ENCODE measurements at regions not wholly inside any gene's neighbourhood (a gene's known extent, or its start where the extent isn't known, plus 50 kb on each side); places are given as distances from the start of the nearest gene placed in this dataset.

DNA sequence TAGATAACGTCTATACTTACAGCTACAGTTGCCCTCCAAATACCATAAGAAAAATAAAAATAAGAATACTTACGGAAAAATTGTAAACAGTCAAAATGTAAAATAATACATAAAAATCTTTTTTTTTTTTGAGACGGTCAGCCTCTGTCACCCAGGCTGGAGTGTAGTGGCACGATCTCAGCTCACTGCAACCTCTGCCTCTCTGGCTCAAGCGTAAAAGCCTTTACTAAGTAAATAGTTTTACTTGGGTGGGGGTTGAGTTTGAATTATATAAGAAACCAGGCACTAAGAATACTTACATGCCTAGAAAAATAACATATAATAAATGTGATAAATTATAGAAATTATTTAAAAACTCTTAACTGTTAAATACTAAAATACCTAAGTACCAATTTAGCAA is 1413.0 kb upstream of the PRR20A start:
- H3K27ac ChIP-seq (ENCODE audit: insufficient read depth, low read length) = no peak overlapping the region
- H3K9me3 ChIP-seq (ENCODE audit: control insufficient read depth, insufficient read depth, low read depth, low read length) = no peaks in the 10 kb centered on the region

GRCh38 chr13:55728247-55728646 is 1412.5 kb upstream of the PRR20A start:
- Histone ChIP-seq H3K9ac (ENCODE audit: insufficient read depth, low read length) (no peak overlapping the region), H3K27ac (ENCODE audit: insufficient read depth, low read length) (no peak overlapping the region), H3K4me2 (ENCODE audit: extremely low read depth, insufficient read depth, low read length) (no peak overlapping the region), H3K79me2 (ENCODE audit: control insufficient read depth, insufficient read depth, low read length) (no peaks in the 10 kb centered on the region), H4K20me1 (ENCODE audit: control insufficient read depth, extremely low read depth, insufficient read depth, low read length) (no peaks in the 10 kb centered on the region), H3K36me3 (ENCODE audit: control insufficient read depth, insufficient read depth, low read length) (no peaks in the 10 kb centered on the region), H2AFZ (ENCODE audit: low read length) (no peak overlapping the region), H3K27me3 (ENCODE audit: control insufficient read depth, insufficient read depth, low read length) (no peaks in the 10 kb centered on the region), H3K4me1 (ENCODE audit: control insufficient read depth, extremely low read depth, insufficient read depth, low read length) (no peaks in the 10 kb centered on the region), H3K4me3 (replicated peaks in 1 of 4; ENCODE audit: control extremely low read depth in 1 of 4, insufficient read depth in 1 of 4, low read depth in 3 of 4, low read length in 4 of 4) (no peak overlapping the region), H3K9me3 (ENCODE audit: control insufficient read depth, insufficient read depth, low read depth, low read length) (no peaks in the 10 kb centered on the region)
- DNase-seq (ENCODE audit: low read depth in 2 of 2) = no peak
- TF ChIP-seq, protein P1, sequence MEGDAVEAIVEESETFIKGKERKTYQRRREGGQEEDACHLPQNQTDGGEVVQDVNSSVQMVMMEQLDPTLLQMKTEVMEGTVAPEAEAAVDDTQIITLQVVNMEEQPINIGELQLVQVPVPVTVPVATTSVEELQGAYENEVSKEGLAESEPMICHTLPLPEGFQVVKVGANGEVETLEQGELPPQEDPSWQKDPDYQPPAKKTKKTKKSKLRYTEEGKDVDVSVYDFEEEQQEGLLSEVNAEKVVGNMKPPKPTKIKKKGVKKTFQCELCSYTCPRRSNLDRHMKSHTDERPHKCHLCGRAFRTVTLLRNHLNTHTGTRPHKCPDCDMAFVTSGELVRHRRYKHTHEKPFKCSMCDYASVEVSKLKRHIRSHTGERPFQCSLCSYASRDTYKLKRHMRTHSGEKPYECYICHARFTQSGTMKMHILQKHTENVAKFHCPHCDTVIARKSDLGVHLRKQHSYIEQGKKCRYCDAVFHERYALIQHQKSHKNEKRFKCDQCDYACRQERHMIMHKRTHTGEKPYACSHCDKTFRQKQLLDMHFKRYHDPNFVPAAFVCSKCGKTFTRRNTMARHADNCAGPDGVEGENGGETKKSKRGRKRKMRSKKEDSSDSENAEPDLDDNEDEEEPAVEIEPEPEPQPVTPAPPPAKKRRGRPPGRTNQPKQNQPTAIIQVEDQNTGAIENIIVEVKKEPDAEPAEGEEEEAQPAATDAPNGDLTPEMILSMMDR (conservative IDR thresholded peaks at IDR 0.05 in 1 of 2, IDR thresholded peaks at IDR 0.05 in 1 of 2; ENCODE audit: low read depth in 1 of 2, low read length in 2 of 2) = no peak
- no peak for TF ChIP-seq EZH2 (IDR thresholded peaks at IDR 0.05; ENCODE audit: low read length, missing control alignments)

More for the DNA sequence above, 1413.0 kb upstream of the PRR20A start:
- H3K36me3 ChIP-seq (ENCODE audit: control insufficient read depth, insufficient read depth, low read length) = no peaks in the 10 kb centered on the region
- H3K4me3 ChIP-seq (replicated peaks in 1 of 4; ENCODE audit: control extremely low read depth in 1 of 4, insufficient read depth in 1 of 4, low read depth in 3 of 4, low read length in 4 of 4) = no peak overlapping the region
- no peak overlapping the region for H3K9ac ChIP-seq (ENCODE audit: insufficient read depth, low read length)
- TF ChIP-seq, protein P1 (conservative IDR thresholded peaks at IDR 0.05 in 1 of 2, IDR thresholded peaks at IDR 0.05 in 1 of 2; ENCODE audit: low read depth in 1 of 2, low read length in 2 of 2) = no peak
- no peak for TF ChIP-seq EZH2 (IDR thresholded peaks at IDR 0.05; ENCODE audit: low read length, missing control alignments)
- H3K79me2 ChIP-seq (ENCODE audit: control insufficient read depth, insufficient read depth, low read length) = no peaks in the 10 kb centered on the region
- no peaks in the 10 kb centered on the region for H4K20me1 ChIP-seq (ENCODE audit: control insufficient read depth, extremely low read depth, insufficient read depth, low read length)
- H3K27me3 ChIP-seq (ENCODE audit: control insufficient read depth, insufficient read depth, low read length) = no peaks in the 10 kb centered on the region
- H3K4me1 ChIP-seq (ENCODE audit: control insufficient read depth, extremely low read depth, insufficient read depth, low read length) = no peaks in the 10 kb centered on the region
- no peak overlapping the region for H3K4me2 ChIP-seq (ENCODE audit: extremely low read depth, insufficient read depth, low read length)
- no peak overlapping the region for H2AFZ ChIP-seq (ENCODE audit: low read length)
- no peak for DNase-seq (ENCODE audit: low read depth in 2 of 2)

GRCh38 chr13:55745828-55746227 is 1394.9 kb upstream of the PRR20A start:
- no peak overlapping the region for H3K4me3 ChIP-seq (replicated peaks in 1 of 4; ENCODE audit: control extremely low read depth in 1 of 4, insufficient read depth in 1 of 4, low read depth in 3 of 4, low read length in 4 of 4)
- no peak overlapping the region for H3K4me2 ChIP-seq (ENCODE audit: extremely low read depth, insufficient read depth, low read length)
- no peaks in the 10 kb centered on the region for H3K36me3 ChIP-seq (ENCODE audit: control insufficient read depth, insufficient read depth, low read length)
- H2AFZ ChIP-seq (ENCODE audit: low read length) = no peak overlapping the region
- H3K79me2 ChIP-seq (ENCODE audit: control insufficient read depth, insufficient read depth, low read length) = no peaks in the 10 kb centered on the region
- DNase-seq (ENCODE audit: low read depth in 2 of 2) = no peak
- H3K27me3 ChIP-seq (ENCODE audit: control insufficient read depth, insufficient read depth, low read length) = no peaks in the 10 kb centered on the region
- TF ChIP-seq EZH2 (IDR thresholded peaks at IDR 0.05; ENCODE audit: low read length, missing control alignments) = no peak
- TF ChIP-seq, protein P1 (conservative IDR thresholded peaks at IDR 0.05 in 1 of 2, IDR thresholded peaks at IDR 0.05 in 1 of 2; ENCODE audit: low read depth in 1 of 2, low read length in 2 of 2) = no peak
- H3K27ac ChIP-seq (ENCODE audit: insufficient read depth, low read length) = no peak overlapping the region
- no peak overlapping the region for H3K9ac ChIP-seq (ENCODE audit: insufficient read depth, low read length)
- no peaks in the 10 kb centered on the region for H3K9me3 ChIP-seq (ENCODE audit: control insufficient read depth, insufficient read depth, low read depth, low read length)
- no peaks in the 10 kb centered on the region for H3K4me1 ChIP-seq (ENCODE audit: control insufficient read depth, extremely low read depth, insufficient read depth, low read length)
- no peaks in the 10 kb centered on the region for H4K20me1 ChIP-seq (ENCODE audit: control insufficient read depth, extremely low read depth, insufficient read depth, low read length)
